CD4-positive, alpha-beta T cell (primary cell): ENCODE measurements at regions not wholly inside any gene's neighbourhood (a gene's known extent, or its start where the extent isn't known, plus 50 kb on each side); places are given as distances from the start of the nearest gene placed in this dataset.

Experiments used
- ATAC-seq: fragments of 200-7000 bp; cut with Tn5 transposase; one replicate; pipeline ENCODE4 v1.10.0; 2022; ENCODE audit warnings: mild to moderate bottlenecking; ENCODE audit not compliant: poor library complexity
- CTCF ChIA-PET: fragments of 350-600 bp; sonication (Branson Sonifier 250); formaldehyde crosslinking; loops from one replicate; lab custom pipeline; 2021; ENCODE audit warnings: antibody characterized with exemption, inconsistent platforms; lab: Charles Lee
- POLR2A ChIA-PET: fragments of 350-600 bp; sonication (Branson Sonifier 250); formaldehyde crosslinking; loops from one replicate; lab custom pipeline; 2021; ENCODE audit warnings: antibody characterized with exemption, inconsistent platforms; lab: Charles Lee
- DNase-seq, 14 experiments: peaks; one replicate each; pipeline ENCODE4 v3.0.0-alpha.2; 2013 to 2020; ENCODE audit warnings: mixed read lengths in 2 of 14
- H3K27ac ChIP-seq, 2 donors: one replicate each; pipeline versions ENCODE4 v1.5.1 to v1.7.0; 2013; ENCODE audit warnings: low read length in 2 of 2, low read depth in 1 of 2, mild to moderate bottlenecking in 1 of 2
- H3K27me3 ChIP-seq, 2 experiments: 1 replicate in 1 of 2; 2 replicates in 1 of 2; pipeline versions ENCODE4 v1.6.1 to v1.7.0; 2013; ENCODE audit warnings: low read length in 2 of 2, control low read depth in 1 of 2, mild to moderate bottlenecking in 1 of 2, moderate library complexity in 1 of 2; ENCODE audit not compliant: insufficient read depth in 2 of 2, control insufficient read depth in 1 of 2
- H3K36me3 ChIP-seq: one replicate; pipeline ENCODE4 v1.6.1; 2013; ENCODE audit warnings: low read length, control low read depth; ENCODE audit not compliant: insufficient read depth
- H3K4me1 ChIP-seq: one replicate; pipeline ENCODE4 v1.6.1; 2013; ENCODE audit warnings: low read length, control low read depth; ENCODE audit not compliant: insufficient read depth
- H3K4me3 ChIP-seq: one replicate; pipeline ENCODE4 v1.5.1; 2013; ENCODE audit warnings: mild to moderate bottlenecking, low read length, moderate library complexity
- H3K9me3 ChIP-seq, 2 experiments: 1 replicate in 1 of 2; 2 replicates in 1 of 2; pipeline versions ENCODE4 v1.6.1 to v1.7.0; 2013; ENCODE audit warnings: low read length in 2 of 2, mild to moderate bottlenecking in 2 of 2, control low read depth in 1 of 2, moderate library complexity in 1 of 2; ENCODE audit not compliant: control insufficient read depth in 1 of 2, insufficient read depth in 1 of 2
- H3K27ac Mint-ChIP-seq: one replicate; pipeline ENCODE4 v1.8.0; 2020; ENCODE audit warnings: mixed read lengths
- H3K27me3 Mint-ChIP-seq: one replicate; pipeline ENCODE4 v1.8.0; 2021; ENCODE audit warnings: mixed read lengths
- H3K36me3 Mint-ChIP-seq: one replicate; pipeline ENCODE4 v1.8.0; 2021; ENCODE audit warnings: low read depth, mixed read lengths
- H3K4me1 Mint-ChIP-seq: one replicate; pipeline ENCODE4 v1.8.0; 2021; ENCODE audit warnings: low read depth, mixed read lengths
- H3K4me3 Mint-ChIP-seq: one replicate; pipeline ENCODE4 v1.8.0; 2020; ENCODE audit warnings: mild to moderate bottlenecking, mixed read lengths
- H3K9me3 Mint-ChIP-seq: one replicate; pipeline ENCODE4 v1.8.0; 2020; ENCODE audit warnings: mixed read lengths
- intact Hi-C, 2 experiments: fragments of 100-400 bp; cut with DNase I in 1 of 2; cut with micrococcal nuclease in 1 of 2; formaldehyde crosslinking; loops; one replicate each; pipeline versions ENCODE4 v1.15.1 to v1.9.0; 2023 to 2025; cut with DNase I, micrococcal nuclease
- TF ChIP-seq, protein P1 (sequence below): fragments of 200-600 bp; IDR thresholded peaks from one replicate; pipeline ENCODE4 v1.8.0; 2022; ENCODE audit warnings: antibody characterized with exemption, mild to moderate bottlenecking

DNA sequence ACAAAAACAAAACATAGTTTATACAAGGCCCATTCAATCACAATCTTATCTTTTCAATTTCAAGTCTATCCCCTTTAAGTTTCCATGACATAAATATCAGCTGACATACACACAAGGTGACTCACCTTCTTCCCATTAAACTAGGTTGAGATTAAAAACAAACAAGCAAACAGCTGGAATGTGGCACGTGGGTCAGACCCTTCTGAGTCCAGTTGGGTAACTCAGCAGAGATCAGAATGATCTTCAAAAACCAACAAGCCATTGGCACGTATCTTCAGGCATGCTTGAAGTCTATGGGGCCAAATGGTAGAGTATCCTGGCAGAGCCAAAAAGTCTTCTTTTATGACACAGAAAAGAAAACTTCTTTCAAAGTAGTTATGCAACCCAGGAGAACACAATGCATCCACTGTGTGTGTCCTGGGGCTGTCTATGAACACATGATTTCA is 603.5 kb upstream of the CITED2 start:
- H3K9me3 Mint-ChIP-seq = no peaks in the 10 kb centered on the region
- no peaks in the 10 kb centered on the region for H3K36me3 Mint-ChIP-seq
- H3K4me1 Mint-ChIP-seq = peaks cover 11% of the 10 kb centered on the region
- no peak overlapping the region for H3K27ac Mint-ChIP-seq
- Histone ChIP-seq H3K27me3 (no peaks in the 10 kb centered on the region), H3K4me3 (no peak overlapping the region), H3K4me1 (no peaks in the 10 kb centered on the region), H3K9me3 (no peaks in the 10 kb centered on the region), H3K27ac (no peak overlapping the region), H3K36me3 (no peaks in the 10 kb centered on the region)
- ChIA-PET CTCF (no interaction called here), POLR2A (no interaction called here)
- no peaks in the 10 kb centered on the region for H3K27me3 Mint-ChIP-seq
- TF ChIP-seq, protein P1, sequence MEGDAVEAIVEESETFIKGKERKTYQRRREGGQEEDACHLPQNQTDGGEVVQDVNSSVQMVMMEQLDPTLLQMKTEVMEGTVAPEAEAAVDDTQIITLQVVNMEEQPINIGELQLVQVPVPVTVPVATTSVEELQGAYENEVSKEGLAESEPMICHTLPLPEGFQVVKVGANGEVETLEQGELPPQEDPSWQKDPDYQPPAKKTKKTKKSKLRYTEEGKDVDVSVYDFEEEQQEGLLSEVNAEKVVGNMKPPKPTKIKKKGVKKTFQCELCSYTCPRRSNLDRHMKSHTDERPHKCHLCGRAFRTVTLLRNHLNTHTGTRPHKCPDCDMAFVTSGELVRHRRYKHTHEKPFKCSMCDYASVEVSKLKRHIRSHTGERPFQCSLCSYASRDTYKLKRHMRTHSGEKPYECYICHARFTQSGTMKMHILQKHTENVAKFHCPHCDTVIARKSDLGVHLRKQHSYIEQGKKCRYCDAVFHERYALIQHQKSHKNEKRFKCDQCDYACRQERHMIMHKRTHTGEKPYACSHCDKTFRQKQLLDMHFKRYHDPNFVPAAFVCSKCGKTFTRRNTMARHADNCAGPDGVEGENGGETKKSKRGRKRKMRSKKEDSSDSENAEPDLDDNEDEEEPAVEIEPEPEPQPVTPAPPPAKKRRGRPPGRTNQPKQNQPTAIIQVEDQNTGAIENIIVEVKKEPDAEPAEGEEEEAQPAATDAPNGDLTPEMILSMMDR = no peak
- DNase-seq (no peak), ATAC-seq (no peak)
- intact Hi-C loops = no loop called here
- no peak overlapping the region for H3K4me3 Mint-ChIP-seq

DNA sequence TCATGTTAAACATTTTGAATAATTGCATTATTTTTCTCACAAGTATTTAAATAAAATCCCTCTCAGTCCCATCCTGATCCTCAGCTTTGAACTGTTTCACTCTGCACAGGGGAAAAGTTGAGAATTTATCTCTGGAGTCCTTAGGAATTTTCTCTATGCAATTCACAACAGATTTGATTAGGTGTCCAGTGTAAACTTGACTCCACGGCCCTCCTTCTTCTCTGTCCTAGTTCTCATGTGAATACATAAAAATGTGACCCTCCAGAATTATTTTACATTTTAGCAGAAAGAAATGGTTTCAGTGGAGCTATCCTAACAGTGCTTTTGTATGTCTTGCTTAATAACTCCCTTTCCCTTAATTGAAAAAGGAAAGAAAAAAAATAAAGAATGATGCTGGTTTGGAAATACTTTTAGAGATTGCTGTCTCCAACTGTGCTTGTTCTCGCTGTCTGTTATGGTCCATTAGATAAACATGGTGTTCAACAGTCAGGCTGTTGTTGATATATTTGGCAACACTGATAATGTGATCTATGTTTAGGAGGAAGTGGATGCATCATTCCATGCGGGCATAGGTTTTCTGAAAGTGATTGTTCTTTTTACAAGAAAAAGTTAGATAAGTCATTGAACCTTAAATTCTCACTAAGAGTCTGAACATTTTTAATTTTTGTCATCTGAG is 599.4 kb upstream of the CITED2 start:
- Mint-ChIP-seq H3K36me3 (no peaks in the 10 kb centered on the region), H3K27ac (no peak overlapping the region), H3K4me3 (no peak overlapping the region), H3K27me3 (peaks cover 7% of the 10 kb centered on the region), H3K9me3 (no peaks in the 10 kb centered on the region), H3K4me1 (no peaks in the 10 kb centered on the region)
- Histone ChIP-seq H3K27ac (no peak overlapping the region), H3K27me3 (no peaks in the 10 kb centered on the region), H3K4me3 (no peak overlapping the region), H3K36me3 (no peaks in the 10 kb centered on the region), H3K9me3 (no peaks in the 10 kb centered on the region), H3K4me1 (no peaks in the 10 kb centered on the region)
- ATAC-seq (no peak), DNase-seq (no peak)
- ChIA-PET CTCF (no interaction called here), POLR2A (no interaction called here)
- intact Hi-C loops = no loop called here
- TF ChIP-seq, protein P1 = no peak

DNA sequence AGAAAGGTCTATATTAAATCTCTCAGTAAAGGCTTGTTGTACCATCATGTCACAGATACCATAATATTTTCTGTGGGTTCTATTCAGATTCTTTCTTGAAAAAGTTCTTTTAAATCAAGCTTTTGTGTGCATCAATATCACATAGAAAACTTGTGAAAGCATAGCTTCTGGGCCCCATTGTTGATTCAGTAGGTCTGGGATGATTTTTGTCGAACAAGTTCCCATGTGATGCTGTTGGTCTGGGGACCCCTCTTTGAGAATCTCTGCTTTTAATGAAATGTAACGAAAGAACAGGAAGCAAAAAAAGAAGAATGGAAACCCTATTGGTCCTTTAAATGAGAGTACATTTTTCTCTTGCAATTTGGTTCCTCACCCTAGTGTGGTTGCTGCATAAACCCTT is 597.7 kb upstream of the CITED2 start:
- Histone ChIP-seq H3K27me3 (no peaks in the 10 kb centered on the region), H3K4me1 (no peaks in the 10 kb centered on the region), H3K9me3 (no peaks in the 10 kb centered on the region), H3K36me3 (no peaks in the 10 kb centered on the region), H3K4me3 (no peak overlapping the region), H3K27ac (no peak overlapping the region)
- Mint-ChIP-seq H3K4me1 (no peaks in the 10 kb centered on the region), H3K4me3 (no peak overlapping the region), H3K9me3 (no peaks in the 10 kb centered on the region), H3K27me3 (peaks cover 7% of the 10 kb centered on the region), H3K27ac (no peak overlapping the region), H3K36me3 (no peaks in the 10 kb centered on the region)
- TF ChIP-seq, protein P1 = no peak
- ATAC-seq = no peak
- CTCF ChIA-PET = no interaction called here
- DNase-seq = no peak
- POLR2A ChIA-PET = no interaction called here
- intact Hi-C loops = no loop called here
